Erythroblast (primary cell): ENCODE measurements at regions not wholly inside any gene's neighbourhood (a gene's known extent, or its start where the extent isn't known, plus 50 kb on each side); places are given as distances from the start of the nearest gene placed in this dataset.

Experiments used
- GATA1 ChIP-seq: IDR thresholded peaks from 2 replicates; pipeline ENCODE4 v1.6.1; 2011; ENCODE audit warnings: low read depth, mild to moderate bottlenecking, control low read depth, low read length, moderate library complexity
- POLR2A ChIP-seq: IDR thresholded peaks from 2 replicates; pipeline ENCODE4 v1.6.1; 2011; ENCODE audit warnings: mild to moderate bottlenecking, low read length

- TF ChIP-seq POLR2A (no peak), GATA1 (no peak)
Measured at GRCh38 chr13:105334211-105334610, 1201.3 kb downstream of the EFNB2 start.
